NCI-H2196 treated with DMSO at 0.1 percent for 48 hours (cell line): ENCODE measurements at regions not wholly inside any gene's neighbourhood (a gene's known extent, or its start where the extent isn't known, plus 50 kb on each side); places are given as distances from the start of the nearest gene placed in this dataset.

Experiments used
- DNase-seq: peaks from one replicate; lab custom pipeline; 2025; ENCODE audit not compliant: unreplicated experiment; lab: John Stamatoyannopoulos, UW

GRCh38 chr13:30844548-30845296, 61.3 kb upstream of the MEDAG start:
- no peak for DNase-seq

GRCh38 chr13:30845297-30846214, 60.5 kb upstream of the MEDAG start:
- no peak for DNase-seq

- no peak for DNase-seq
Observed at GRCh38 chr13:30846311-30846710, 59.8 kb upstream of the MEDAG start.

- no peak for DNase-seq
Observed at GRCh38 chr13:30846866-30847265, 59.2 kb upstream of the MEDAG start.

- DNase-seq, result no peak
Observed at GRCh38 chr13:30847650-30848307, 58.3 kb upstream of the MEDAG start.

- no peak for DNase-seq
Observed at GRCh38 chr13:30848332-30849027, 57.6 kb upstream of the MEDAG start.

GRCh38 chr13:30849611-30850010, 56.5 kb upstream of the MEDAG start:
- no peak for DNase-seq

GRCh38 chr13:30850204-30850866, 55.7 kb upstream of the MEDAG start:
- DNase-seq, result no peak

- DNase-seq, result no peak
Observed at GRCh38 chr13:30850867-30851211, 55.2 kb upstream of the MEDAG start.

GRCh38 chr13:30851697-30852096, 54.4 kb upstream of the MEDAG start:
- no peak for DNase-seq

- no peak for DNase-seq
Observed at GRCh38 chr13:30855569-30855968, 50.5 kb upstream of the MEDAG start.

GRCh38 chr13:30856005-30856790, 49.9 kb upstream of the MEDAG start:
- no peak for DNase-seq
